GM13976 (cell line): ENCODE measurements at regions not wholly inside any gene's neighbourhood (a gene's known extent, or its start where the extent isn't known, plus 50 kb on each side); places are given as distances from the start of the nearest gene placed in this dataset.

ENCODE experiments used
- DNase-seq: peaks from one replicate; pipeline ENCODE4 v3.0.0; 2012; ENCODE audit warnings: low spot score
- in situ Hi-C: fragments of 300-500 bp; cut with MboI; formaldehyde crosslinking; loops from one replicate; pipeline ENCODE4 v1.12.0; 2022; ENCODE audit warnings: low sequenced_read_pairs, mixed read lengths, inconsistent platforms; ENCODE audit not compliant: unreplicated experiment
- TF ChIP-seq, protein P1 (sequence below): IDR thresholded peaks from 2 replicates; pipeline ENCODE4 v1.5.1; 2012; ENCODE audit warnings: borderline replicate concordance, mild to moderate bottlenecking; ENCODE audit not compliant: insufficient read depth; ENCODE audit errors: extremely low read depth, missing control alignments, control extremely low read depth

GRCh38 chr2:147033044-147033443, 811.8 kb upstream of the ACVR2A start:
- DNase-seq = no peak
- TF ChIP-seq, protein P1, sequence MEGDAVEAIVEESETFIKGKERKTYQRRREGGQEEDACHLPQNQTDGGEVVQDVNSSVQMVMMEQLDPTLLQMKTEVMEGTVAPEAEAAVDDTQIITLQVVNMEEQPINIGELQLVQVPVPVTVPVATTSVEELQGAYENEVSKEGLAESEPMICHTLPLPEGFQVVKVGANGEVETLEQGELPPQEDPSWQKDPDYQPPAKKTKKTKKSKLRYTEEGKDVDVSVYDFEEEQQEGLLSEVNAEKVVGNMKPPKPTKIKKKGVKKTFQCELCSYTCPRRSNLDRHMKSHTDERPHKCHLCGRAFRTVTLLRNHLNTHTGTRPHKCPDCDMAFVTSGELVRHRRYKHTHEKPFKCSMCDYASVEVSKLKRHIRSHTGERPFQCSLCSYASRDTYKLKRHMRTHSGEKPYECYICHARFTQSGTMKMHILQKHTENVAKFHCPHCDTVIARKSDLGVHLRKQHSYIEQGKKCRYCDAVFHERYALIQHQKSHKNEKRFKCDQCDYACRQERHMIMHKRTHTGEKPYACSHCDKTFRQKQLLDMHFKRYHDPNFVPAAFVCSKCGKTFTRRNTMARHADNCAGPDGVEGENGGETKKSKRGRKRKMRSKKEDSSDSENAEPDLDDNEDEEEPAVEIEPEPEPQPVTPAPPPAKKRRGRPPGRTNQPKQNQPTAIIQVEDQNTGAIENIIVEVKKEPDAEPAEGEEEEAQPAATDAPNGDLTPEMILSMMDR = no peak
- in situ Hi-C loops = no loop called here

DNA sequence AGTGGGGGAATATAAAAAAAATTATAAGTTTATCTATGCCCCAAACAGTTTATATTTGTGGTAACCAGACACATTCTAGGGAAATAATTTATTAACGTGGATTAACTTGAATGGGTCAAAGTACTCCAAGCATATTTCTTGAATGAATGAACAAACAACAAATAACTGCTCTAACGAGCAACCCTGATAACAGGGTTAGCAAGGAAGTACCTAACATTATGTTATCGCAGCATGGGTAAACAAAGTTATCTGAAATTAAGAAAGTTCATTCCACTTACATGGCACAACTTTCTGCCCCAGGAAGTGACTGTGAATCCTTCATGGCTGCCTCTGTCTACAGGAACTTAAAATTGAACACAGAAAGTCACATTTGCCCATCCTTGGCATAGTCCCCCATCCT, 812.9 kb upstream of the ACVR2A start:
- no peak for DNase-seq
- in situ Hi-C loops = no loop called here
- TF ChIP-seq, protein P1 = no peak

- no peak for DNase-seq
- TF ChIP-seq, protein P1 = no peak
- in situ Hi-C loops = no loop called here
Observed at GRCh38 chr2:147030966-147031720, 813.7 kb upstream of the ACVR2A start.

DNA sequence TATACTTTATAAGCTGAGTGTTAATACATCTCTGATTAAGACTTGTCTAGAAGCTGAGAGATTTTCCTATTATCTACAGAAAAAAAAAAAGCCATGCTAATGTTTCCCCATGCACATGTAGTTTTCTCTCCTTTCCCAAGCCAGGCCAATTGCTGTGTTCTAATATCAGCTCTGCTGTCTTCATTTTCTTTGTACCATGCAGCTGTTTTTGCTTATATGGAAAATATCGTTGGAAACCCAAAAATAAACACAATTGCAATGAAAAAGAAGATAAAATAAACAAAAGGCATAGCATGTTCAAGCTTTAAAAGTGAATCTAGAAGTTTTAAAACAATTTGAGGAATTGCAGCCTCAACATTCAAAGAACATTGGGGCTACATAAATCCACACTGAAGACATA, 817.4 kb upstream of the ACVR2A start:
- in situ Hi-C loops = no loop called here
- TF ChIP-seq, protein P1 = no peak
- no peak for DNase-seq

GRCh38 chr2:147026664-147027295, 818.0 kb upstream of the ACVR2A start:
- no peak for DNase-seq
- TF ChIP-seq, protein P1 = no peak
- in situ Hi-C loops = no loop called here

- in situ Hi-C loops = no loop called here
- no peak for DNase-seq
- TF ChIP-seq, protein P1 = no peak
Observed at GRCh38 chr2:147025646-147026585, 818.9 kb upstream of the ACVR2A start.
